ENCODE measurements at regions not wholly inside any gene's neighbourhood (a gene's known extent, or its start where the extent isn't known, plus 50 kb on each side); places are given as distances from the start of the nearest gene placed in this dataset.

DNA sequence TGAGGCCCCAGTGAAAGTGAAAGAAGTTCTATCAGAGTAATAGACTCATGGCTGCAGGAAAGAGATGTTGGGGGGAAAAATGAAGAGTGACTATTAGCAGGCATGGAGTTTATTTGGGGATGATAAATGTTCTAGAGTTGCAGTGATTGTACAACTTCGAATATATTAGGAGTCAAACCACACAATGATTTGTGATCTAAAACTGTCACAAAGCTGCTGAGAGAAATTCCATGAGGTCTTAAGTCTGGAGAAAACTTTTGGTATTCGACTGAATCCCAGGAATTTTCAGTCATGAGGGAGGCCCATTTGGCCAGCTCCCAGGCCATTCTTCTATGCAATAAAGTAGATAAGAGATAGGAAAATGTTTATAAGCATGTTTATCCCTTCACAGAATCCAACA lies 55.9 kb upstream of the UNC5B start:
- H3K9me3 ChIP-seq, result no peaks in the 10 kb centered on the region
- H3K27ac ChIP-seq, result no peak overlapping the region
- H3K36me3 ChIP-seq, result no peaks in the 10 kb centered on the region
- H3K4me3 ChIP-seq, result no peak overlapping the region
- DNase-seq, result no peak
- TF ChIP-seq, protein P1, sequence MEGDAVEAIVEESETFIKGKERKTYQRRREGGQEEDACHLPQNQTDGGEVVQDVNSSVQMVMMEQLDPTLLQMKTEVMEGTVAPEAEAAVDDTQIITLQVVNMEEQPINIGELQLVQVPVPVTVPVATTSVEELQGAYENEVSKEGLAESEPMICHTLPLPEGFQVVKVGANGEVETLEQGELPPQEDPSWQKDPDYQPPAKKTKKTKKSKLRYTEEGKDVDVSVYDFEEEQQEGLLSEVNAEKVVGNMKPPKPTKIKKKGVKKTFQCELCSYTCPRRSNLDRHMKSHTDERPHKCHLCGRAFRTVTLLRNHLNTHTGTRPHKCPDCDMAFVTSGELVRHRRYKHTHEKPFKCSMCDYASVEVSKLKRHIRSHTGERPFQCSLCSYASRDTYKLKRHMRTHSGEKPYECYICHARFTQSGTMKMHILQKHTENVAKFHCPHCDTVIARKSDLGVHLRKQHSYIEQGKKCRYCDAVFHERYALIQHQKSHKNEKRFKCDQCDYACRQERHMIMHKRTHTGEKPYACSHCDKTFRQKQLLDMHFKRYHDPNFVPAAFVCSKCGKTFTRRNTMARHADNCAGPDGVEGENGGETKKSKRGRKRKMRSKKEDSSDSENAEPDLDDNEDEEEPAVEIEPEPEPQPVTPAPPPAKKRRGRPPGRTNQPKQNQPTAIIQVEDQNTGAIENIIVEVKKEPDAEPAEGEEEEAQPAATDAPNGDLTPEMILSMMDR (IDR thresholded peaks at IDR 0.05), result no peak
- no peaks in the 10 kb centered on the region for H3K27me3 ChIP-seq
- intact Hi-C loops (cut with DNase I; ENCODE audit: low total_unique reads), result no loop called here
- peaks cover 0 to 3% (median 0%) of the 10 kb centered on the region in 4 donors for H3K4me1 ChIP-seq

DNA sequence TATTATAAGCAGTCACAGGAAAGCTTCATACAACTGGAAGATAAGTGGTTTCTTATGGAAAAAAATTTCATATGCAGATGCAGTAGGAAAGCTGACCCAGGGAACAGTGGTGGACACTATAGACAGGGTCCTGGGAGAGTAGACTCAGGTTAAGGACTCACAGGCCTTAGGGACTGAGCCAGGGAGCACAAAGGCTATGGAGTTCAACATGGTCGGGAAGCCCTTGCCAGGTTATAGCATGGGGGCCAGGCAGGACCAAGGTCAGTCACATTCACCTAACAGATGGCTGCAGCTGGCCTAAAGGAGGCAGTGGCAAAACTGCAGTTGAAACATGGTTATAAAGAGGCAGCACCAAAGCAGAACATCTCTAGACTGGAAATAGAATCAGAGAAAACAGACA lies 54.9 kb upstream of the UNC5B start:
- intact Hi-C loops (cut with DNase I; ENCODE audit: low total_unique reads), result no loop called here
- Histone ChIP-seq H3K27ac (no peak overlapping the region), H3K27me3 (no peaks in the 10 kb centered on the region), H3K9me3 (no peaks in the 10 kb centered on the region), H3K4me1 (peaks cover 0 to 3% (median 0%) of the 10 kb centered on the region in 4 donors), H3K36me3 (no peaks in the 10 kb centered on the region), H3K4me3 (no peak overlapping the region)
- no peak for DNase-seq
- TF ChIP-seq, protein P1 (IDR thresholded peaks at IDR 0.05), result no peak

DNA sequence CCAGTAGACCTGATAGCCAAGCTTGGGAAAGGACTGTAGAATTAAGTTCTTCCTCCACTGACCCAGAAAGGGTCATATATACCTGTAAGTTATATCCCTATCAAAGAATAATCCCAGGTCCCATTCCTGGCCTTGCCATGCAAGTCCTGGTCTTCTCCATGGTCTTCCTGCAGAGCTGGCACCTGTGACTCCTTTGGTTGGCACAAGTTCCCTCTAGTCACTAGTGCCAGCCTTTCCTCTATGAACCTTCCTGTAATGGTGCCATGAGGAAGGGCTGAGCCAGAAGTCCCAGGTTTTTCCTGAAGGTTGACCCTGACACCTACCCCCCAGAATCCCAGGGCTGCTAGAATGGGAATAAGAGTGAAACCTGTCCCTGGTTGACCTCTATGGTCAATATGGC lies 54.1 kb upstream of the UNC5B start:
- TF ChIP-seq, protein P1 (IDR thresholded peaks at IDR 0.05), result no peak
- Histone ChIP-seq H3K27me3 (no peaks in the 10 kb centered on the region), H3K27ac (no peak overlapping the region), H3K4me3 (no peak overlapping the region), H3K9me3 (no peaks in the 10 kb centered on the region), H3K36me3 (no peaks in the 10 kb centered on the region), H3K4me1 (peaks cover 0 to 3% (median 0%) of the 10 kb centered on the region in 4 donors)
- peak in 1 of 2 donors; percentile 3 for DNase-seq
- intact Hi-C loops (cut with DNase I; ENCODE audit: low total_unique reads), result no loop called here

DNA sequence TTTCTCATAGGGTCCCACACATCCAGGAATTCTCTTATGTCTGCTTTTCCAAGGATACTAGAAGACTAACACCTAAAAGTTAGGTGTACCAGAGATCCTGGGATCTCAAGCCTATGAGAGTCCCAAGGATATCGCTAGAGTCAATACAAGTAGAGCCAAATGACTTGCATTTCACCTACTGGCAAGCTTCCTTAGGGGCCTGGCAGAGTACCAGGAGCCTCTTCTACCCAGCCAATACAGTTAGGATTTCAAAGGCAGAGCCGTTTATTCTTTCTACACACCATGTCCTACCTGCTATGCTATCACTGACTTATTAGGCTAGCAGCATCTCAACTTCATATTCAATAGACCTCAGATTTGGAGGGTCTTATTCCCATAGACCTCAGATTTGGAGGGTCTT lies 53.5 kb upstream of the UNC5B start:
- Histone ChIP-seq H3K27ac (no peak overlapping the region), H3K4me1 (peaks cover 0 to 3% (median 0%) of the 10 kb centered on the region in 4 donors), H3K4me3 (no peak overlapping the region), H3K9me3 (no peaks in the 10 kb centered on the region), H3K36me3 (no peaks in the 10 kb centered on the region), H3K27me3 (no peaks in the 10 kb centered on the region)
- TF ChIP-seq, protein P1 (IDR thresholded peaks at IDR 0.05), result no peak
- DNase-seq, result no peak
- intact Hi-C loops (cut with DNase I; ENCODE audit: low total_unique reads), result no loop called here

DNA sequence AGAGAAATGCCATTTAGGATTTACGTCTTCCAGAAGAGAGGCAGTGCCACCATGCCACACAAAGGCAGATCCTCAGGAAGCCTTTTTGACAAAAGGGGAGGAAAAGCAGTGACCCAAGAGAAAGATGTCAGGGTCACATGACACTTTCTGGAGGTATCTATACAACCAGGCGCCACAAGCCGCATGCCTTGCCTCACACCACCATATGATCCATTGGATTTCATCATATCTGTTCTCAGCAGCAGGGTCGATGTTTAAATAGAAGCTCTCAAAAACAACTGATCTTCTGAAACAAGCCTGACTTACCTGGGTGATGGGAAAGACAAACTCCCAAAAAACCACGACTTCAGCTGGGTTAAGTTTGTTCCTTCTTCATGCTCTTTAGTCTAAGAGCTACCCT lies 52.5 kb upstream of the UNC5B start:
- Histone ChIP-seq H3K4me3 (no peak overlapping the region), H3K9me3 (no peaks in the 10 kb centered on the region), H3K4me1 (peaks cover 0 to 3% (median 0%) of the 10 kb centered on the region in 4 donors), H3K36me3 (no peaks in the 10 kb centered on the region), H3K27me3 (no peaks in the 10 kb centered on the region), H3K27ac (no peak overlapping the region)
- TF ChIP-seq, protein P1 (IDR thresholded peaks at IDR 0.05), result no peak
- peak in 1 of 2 donors; percentile 1 for DNase-seq
- intact Hi-C loops (cut with DNase I; ENCODE audit: low total_unique reads), result no loop called here

DNA sequence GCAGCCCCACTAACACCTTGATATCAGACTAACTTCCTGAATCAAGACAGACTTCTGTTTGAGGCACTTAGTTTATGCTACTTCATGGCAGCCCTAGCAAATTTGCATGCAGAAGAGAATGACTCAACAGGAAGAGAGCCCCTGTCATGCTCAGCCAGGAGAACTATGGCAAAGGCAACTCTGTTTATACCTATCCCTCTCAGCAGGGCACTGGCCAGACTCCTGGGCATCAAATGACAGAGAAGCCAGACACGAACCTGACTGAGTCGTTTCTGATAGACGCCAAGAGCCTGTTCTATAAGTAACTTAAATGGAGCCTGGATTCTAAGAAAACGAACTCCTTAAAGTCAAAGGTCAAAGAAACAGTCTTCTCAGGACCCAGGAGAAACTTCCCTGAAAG lies 50.9 kb upstream of the UNC5B start:
- Histone ChIP-seq H3K9me3 (no peaks in the 10 kb centered on the region), H3K27me3 (no peaks in the 10 kb centered on the region), H3K36me3 (no peaks in the 10 kb centered on the region), H3K27ac (no peak overlapping the region), H3K4me3 (no peak overlapping the region), H3K4me1 (no peaks in the 10 kb centered on the region)
- DNase-seq, result peak in 1 of 2 donors; percentile 13
- TF ChIP-seq, protein P1 (IDR thresholded peaks at IDR 0.05), result no peak
- intact Hi-C loops (cut with DNase I; ENCODE audit: low total_unique reads), result no loop called here
